ENCODE measurements at regions not wholly inside any gene's neighbourhood (a gene's known extent, or its start where the extent isn't known, plus 50 kb on each side); places are given as distances from the start of the nearest gene placed in this dataset.

- no peak for DNase-seq (ENCODE audit: insufficient read length, low spot score)
- FAIRE-seq: no peak
- TF ChIP-seq POLR2A (IDR thresholded peaks at IDR 0.05; ENCODE audit: low read depth, low read length): no peak
- no peak for TF ChIP-seq POU2F2 (IDR thresholded peaks at IDR 0.05; ENCODE audit: low read depth, low read length)
- TF ChIP-seq SPI1 (IDR thresholded peaks at IDR 0.05; ENCODE audit: low read depth, low read length): no peak
- no peak for TF ChIP-seq POLR2AphosphoS5 (IDR thresholded peaks at IDR 0.05; ENCODE audit: low read depth, low read length)
- TF ChIP-seq PAX5 (IDR thresholded peaks at IDR 0.05; ENCODE audit: insufficient read depth, low read length, severe bottlenecking): no peak
- no peak for TF ChIP-seq TAF1 (IDR thresholded peaks at IDR 0.05; ENCODE audit: low read depth, low read length)
Measured at GRCh38 chrX:1935805-1936204, 320.9 kb downstream of the ASMT start.

- FAIRE-seq: no peak
- no peak for DNase-seq (ENCODE audit: insufficient read length, low spot score)
- TF ChIP-seq SPI1 (IDR thresholded peaks at IDR 0.05; ENCODE audit: low read depth, low read length): no peak
Measured at GRCh38 chrX:1938190-1938589, 323.3 kb downstream of the ASMT start.

- no peak for FAIRE-seq
- DNase-seq (ENCODE audit: insufficient read length, low spot score): no peak
- TF ChIP-seq POLR2AphosphoS5 (IDR thresholded peaks at IDR 0.05; ENCODE audit: low read depth, low read length) (no peak), SPI1 (IDR thresholded peaks at IDR 0.05; ENCODE audit: low read depth, low read length) (no peak), POU2F2 (IDR thresholded peaks at IDR 0.05; ENCODE audit: low read depth, low read length) (no peak), TAF1 (IDR thresholded peaks at IDR 0.05; ENCODE audit: low read depth, low read length) (no peak), PAX5 (IDR thresholded peaks at IDR 0.05; ENCODE audit: insufficient read depth, low read length, severe bottlenecking) (no peak), POLR2A (IDR thresholded peaks at IDR 0.05; ENCODE audit: low read depth, low read length) (no peak)
Measured at GRCh38 chrX:1941321-1941720, 326.5 kb downstream of the ASMT start.

GRCh38 chrX:1945879-1946278 is 331.0 kb downstream of the ASMT start:
- no peak for DNase-seq (ENCODE audit: insufficient read length, low spot score)
- FAIRE-seq: no peak
- TF ChIP-seq POU2F2 (IDR thresholded peaks at IDR 0.05; ENCODE audit: low read depth, low read length) (no peak), PAX5 (IDR thresholded peaks at IDR 0.05; ENCODE audit: insufficient read depth, low read length, severe bottlenecking) (no peak), TAF1 (IDR thresholded peaks at IDR 0.05; ENCODE audit: low read depth, low read length) (no peak)

- no peak for FAIRE-seq
- TF ChIP-seq POLR2A (IDR thresholded peaks at IDR 0.05; ENCODE audit: low read depth, low read length): no peak
- TF ChIP-seq SPI1 (IDR thresholded peaks at IDR 0.05; ENCODE audit: low read depth, low read length): no peak
- no peak for TF ChIP-seq PAX5 (IDR thresholded peaks at IDR 0.05; ENCODE audit: insufficient read depth, low read length, severe bottlenecking)
- no peak for TF ChIP-seq POLR2AphosphoS5 (IDR thresholded peaks at IDR 0.05; ENCODE audit: low read depth, low read length)
- TF ChIP-seq TAF1 (IDR thresholded peaks at IDR 0.05; ENCODE audit: low read depth, low read length): no peak
- TF ChIP-seq POU2F2 (IDR thresholded peaks at IDR 0.05; ENCODE audit: low read depth, low read length): no peak
- no peak for DNase-seq (ENCODE audit: insufficient read length, low spot score)
Measured at GRCh38 chrX:1946974-1947373, 332.1 kb downstream of the ASMT start.

Data from GM12891 (cell line).